Umbilical cord (tissue), 1 donor: ENCODE measurements at regions not wholly inside any gene's neighbourhood (a gene's known extent, or its start where the extent isn't known, plus 50 kb on each side); places are given as distances from the start of the nearest gene placed in this dataset.
"Not testable (repeated sequence)": the region's sequence is repeated elsewhere in the genome, so short reads cannot be mapped to it uniquely, and the experiment has no call there.

Experiments
- DNase-seq: peaks from one replicate; pipeline ENCODE4 v3.0.0-alpha.2; 2015; ENCODE audit warnings: low spot score

DNA sequence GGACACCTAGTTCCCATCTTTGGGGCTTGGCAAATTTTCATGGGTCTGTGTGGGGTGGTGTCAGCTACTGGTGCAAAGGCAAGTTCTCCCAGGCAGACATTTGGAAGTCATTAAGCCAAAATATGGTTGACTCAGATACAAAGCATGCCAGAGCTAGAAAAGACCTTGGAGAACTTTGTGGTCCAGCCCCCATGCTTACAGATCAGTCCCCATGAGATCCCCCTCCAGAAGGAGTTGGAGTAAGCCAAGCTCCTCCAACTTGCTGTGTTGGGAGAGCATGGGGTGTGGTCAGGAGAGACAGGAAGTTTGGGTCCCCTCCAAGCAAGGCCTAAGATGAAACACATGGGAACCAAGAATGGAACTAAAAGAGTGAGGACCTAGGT, 224.5 kb downstream of the CYP26B1 start:
- no peak for DNase-seq

DNA sequence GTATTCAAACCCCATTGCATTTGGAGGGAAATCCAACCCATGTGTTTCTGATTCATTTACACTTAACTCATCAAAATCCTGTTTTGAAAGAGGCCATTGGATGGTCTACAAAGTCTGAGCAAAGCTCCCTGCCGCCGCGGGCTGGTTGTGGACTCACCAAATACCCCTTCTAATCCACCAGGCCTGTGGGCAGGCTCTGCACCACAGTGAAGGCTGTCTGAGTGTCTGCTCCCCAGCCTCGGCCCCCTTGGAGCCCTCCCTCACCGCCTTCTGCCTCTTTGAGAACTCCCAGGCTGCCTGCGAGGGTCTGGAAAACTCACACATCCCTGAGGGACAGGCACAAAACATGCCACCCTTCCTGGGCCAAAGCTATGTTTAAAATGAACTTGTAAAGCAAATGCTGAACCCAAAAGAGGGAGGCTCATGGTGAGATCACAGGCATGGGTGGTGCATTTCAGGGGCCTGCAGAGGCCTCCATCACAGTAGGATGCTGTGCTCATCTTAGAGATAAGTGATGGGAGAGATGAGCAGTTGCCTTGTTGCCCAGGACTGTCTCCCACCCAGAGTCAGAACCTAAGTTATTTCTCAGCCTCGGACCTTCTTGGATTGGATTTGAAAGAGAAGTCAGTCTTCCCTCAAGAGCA, 225.0 kb downstream of the CYP26B1 start:
- DNase-seq, result peak; percentile 12

DNA sequence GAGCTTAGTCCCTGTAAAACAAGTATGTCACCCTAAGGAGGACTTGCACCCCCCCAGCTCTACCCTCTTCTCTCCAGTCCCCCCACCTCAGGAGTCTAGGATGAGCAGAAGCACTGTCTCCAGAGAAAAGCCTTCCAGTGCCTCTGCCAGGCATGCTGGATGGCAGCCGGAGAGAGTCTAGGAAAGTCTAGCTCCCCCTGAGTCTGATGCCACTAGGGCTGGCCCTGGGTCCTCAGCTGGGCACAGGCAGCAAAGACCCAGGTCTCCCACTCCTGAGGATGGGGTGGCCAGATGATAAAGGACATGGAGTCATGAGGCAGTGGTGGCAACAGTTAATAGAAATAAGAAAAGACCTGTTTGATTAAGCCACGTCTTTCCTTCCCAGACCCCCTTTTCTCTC, 225.6 kb downstream of the CYP26B1 start:
- no peak for DNase-seq

DNA sequence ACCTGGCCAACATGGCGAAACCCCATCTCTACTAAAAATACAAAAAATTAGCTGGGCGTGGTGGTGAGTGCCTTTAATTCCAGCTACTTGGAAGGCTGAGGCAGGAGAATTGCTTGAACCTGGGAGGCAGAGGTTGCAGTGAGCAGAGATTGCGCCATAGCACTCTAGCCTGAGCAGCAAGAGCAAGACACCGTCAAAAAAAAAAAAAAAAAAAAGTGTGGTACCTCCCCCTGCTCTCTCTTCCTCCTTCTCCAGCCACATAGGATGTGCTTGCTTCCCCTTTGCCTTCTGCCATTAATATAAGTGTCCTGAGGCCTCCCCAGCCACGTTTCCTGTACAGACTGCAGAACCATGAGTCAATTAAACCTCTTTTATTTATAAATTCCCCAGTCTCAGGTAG, 226.8 kb downstream of the CYP26B1 start:
- DNase-seq, result not testable (repeated sequence)

DNA sequence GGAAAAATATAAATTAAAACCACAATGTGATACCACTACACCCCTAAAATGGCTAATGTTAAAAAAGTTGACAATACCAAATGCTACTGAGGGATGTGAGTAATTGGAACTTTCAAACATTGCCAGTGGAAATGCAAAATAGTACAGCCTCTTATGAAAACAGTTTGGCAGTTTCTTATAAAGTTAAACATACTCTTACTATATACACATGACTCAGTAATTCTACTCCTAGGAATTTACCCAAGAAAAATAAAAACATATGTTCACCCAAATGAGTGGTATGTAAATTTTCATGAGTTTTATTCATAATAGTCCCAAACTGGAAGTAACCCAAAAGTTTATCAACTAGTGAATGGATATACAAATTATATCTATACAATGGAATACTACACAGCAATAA, 228.0 kb downstream of the CYP26B1 start:
- no peak for DNase-seq

DNA sequence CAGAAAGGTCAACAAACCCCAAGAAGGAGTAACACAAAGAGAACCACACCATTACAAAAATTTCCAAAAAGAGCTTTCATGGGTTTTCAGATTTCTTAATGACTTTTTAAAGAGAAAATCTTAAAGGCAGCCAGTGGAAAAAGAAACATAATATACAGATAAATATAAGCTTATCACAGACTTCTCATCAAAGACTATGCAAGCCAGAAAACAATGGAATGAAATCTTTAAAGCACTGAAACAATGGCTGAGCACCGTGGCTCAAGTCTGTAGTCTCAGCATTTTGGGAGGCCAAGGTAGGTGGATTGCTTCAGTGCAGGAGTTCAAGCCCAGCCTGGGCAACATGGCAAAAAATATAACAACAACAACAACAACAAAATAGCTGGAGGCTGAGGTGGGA, 237.4 kb downstream of the CYP26B1 start:
- DNase-seq, result no peak

DNA sequence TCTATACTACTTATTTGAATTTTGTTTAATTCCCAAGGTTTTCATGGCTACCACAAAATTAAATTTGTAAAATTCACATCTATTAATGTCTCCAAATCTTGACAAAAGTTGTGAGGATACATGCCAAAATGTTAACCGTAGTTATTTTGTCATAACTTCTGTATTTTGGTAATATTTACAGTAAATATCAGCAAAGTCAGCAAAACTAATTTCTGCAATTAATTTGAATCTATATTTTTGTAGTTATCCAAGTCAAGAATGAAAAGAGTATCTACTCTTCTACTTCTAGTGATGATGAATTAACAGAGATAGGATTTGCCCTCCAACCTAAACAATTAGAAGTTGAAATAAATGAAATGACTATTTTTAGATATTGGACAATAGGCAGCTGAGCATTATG, 238.9 kb downstream of the CYP26B1 start:
- no peak for DNase-seq

DNA sequence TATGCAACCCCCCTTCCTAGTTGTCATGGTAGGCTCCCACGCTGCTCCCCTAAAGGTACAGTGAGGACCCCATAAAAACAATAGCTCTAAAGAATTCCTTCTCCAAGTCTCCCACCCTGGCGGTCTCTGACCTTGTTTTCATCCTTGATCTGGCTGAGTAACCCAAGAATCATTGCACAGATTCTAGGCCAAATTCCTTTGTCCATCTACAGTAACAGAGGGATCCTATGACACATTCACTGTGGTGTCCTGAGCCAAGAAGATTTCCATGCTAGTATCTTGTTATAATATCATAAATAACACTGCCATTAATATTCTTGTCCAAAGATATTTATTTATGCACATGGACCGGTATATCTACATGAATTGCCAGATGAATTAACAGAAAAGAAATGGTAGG, 240.2 kb downstream of the CYP26B1 start:
- DNase-seq, result no peak

DNA sequence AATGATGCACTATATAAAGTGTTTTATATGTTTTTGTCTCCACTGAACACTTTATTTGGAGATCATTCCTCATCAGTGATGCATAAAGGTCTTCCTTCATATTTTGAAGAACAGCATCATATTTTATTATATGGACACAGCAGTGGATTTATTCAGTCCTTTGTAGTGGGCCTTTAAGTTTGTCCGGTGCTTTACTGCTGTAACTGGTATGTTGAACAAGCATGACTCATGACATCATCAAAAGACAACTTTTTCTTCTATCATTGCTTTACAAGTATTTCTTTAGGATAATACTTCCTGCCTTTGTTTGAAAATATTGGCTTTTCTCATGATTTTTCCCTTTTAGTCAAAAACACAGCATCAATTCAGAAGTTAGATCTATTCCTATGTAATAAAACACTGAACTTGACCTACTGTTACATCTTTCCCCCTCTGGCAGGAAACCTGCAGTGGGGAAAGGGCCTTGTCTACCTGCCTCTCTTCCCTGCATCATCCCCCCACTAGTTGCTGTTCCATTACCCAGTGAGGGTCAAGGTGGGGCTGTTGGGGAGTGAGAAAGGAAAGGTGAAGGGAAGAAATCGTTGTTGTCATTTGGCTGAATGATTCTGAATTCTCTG, 241.2 kb downstream of the CYP26B1 start:
- no peak for DNase-seq

DNA sequence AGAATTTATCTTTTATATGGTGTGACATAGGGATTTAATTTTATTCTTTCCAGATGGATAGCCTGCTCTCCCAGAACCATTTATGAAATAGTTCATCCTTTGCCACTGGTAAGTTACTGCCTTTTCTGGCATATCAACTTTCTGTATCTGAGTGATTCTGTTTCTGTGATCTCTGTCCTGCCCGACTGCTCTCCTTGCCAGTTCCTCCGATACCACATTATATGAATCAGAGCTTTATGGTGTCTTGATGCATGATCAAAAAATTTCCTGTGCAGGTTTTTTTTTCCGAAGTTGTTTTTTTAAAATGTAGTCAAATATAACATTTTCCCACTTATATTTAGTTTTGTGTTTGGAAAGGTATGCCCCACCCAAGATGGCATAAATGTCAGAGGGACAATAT, 242.5 kb downstream of the CYP26B1 start:
- DNase-seq, result no peak

DNA sequence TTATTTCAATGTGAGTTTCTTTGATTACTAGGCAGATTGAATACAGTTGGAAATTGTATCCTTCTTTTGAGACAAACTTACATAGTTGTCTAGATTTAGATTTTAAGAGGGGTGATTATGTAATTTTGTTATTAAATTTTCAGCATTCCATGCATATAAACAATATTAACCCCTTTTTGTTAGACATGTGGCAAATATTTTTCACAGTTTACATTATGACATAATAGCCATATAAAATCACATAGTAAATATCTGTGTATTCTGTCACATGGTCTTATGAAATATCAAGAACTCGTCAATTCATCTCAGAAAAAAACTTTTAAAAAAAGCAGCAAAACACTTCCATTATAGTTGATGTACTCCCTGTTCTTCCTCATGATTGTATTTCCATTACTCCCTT, 243.8 kb downstream of the CYP26B1 start:
- no peak for DNase-seq

DNA sequence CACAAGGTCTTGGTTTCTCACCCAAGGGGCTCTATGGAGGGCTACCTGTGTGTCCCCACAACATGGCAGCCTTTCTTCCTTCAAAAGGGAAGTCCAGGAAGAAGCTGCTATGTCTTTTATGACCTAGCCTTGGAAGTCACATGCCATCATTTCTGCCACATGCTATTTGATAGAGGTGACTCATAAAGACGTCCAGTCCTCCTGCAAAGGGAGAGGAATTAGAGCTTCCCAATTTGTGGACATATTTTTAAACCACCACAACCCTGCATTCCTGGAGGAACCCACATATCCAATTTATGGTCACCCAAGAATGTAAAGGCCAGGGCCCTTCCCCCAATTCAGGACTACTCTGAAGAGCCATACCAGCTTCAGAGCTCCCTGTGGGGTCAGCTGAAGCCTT, 246.2 kb downstream of the CYP26B1 start:
- no peak for DNase-seq

DNA sequence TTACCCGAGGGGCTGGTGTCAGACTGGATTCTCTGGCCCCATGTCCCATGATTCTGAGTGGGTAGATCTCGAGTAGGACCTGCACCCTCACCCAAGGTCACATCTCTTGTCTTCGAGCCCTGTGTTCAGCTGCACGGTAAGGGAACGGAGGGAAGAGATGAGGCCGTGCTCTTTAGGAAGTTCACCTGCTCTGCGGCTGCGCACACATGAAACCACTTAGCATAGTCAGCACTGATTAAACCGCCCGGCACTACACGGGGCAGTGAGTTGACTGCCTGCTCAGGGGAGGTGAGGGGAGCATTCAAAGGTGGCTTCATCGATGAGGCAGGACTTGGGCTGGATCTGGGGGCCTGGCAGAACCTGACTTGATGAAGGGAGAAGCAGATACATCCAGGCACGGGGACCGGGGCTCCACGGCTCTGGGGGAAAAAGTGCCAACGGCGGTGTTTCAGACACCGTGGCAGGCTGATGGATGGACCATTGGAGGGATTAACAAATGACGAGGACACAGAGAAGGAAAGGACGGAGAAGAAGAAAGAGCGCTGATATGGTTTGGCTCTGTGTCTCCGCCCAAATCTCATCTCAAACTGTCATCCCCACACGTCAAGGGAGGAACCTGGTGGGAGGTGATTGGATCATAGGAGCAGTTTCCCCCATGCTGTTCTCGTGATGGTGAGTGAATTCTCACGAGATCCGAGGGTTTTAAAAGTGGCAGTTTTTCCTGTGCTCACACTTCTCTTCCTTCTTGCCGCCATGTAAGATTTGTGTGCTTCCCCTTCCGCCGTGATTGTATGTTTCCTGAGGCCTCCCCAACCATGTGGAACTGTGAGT, 248.6 kb downstream of the CYP26B1 start:
- DNase-seq, result no peak

DNA sequence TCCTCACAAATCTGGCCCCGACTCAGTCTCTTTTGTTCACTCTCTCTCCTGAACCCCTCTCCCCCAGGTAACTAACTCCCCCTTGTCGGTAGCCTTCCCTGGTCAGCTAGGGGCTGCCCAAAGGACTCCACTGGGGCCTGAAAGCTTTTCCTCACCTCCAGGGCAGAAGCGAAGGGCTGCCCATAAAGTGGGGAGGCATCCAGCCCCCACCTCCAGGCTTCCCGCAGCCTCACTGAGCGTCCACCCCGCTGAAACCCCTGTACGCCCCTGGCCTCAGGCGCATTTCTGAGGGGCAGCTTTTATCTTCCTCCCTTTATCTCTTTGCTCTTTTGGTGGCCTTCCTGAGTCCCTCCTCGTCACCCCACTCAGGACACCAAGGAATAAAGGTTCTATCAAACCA, 249.3 kb downstream of the CYP26B1 start:
- no peak for DNase-seq

DNA sequence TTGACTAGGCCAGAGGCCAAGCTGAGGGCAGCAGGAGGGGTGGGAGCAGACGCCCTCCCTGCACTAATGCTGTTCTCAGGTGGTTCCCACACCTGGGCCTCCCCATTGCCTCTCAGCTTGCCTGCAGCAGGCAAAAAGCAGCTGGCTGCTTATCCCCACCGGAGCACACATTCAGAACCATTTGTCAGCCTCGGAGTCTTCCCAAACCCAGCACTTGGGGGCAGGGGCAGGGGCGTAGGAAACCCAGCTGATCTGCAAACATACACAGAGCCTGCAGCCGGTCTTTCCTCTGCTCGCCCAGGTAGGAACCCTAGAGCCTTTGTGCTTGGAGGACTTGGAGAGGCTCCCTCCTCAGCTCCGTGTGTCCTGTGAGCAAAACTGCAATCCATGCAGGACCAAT, 249.8 kb downstream of the CYP26B1 start:
- no peak for DNase-seq

DNA sequence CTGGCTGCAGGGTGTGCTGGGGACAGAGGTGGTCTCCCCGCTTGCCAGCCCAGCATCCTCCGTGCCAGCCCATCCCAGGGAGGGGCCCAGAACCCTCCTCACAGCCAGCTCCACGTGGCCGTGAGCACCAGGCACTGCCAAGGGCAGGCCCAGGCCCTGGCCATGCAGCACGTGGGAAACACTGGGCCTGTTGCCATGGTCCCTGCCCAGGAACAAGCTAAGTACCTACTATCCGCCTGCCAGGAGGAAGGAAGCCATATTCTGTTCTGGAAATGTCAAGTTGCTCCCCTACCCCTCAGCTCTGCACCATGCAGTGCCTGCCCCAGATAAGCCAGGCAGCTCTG, 250.6 kb downstream of the CYP26B1 start:
- no peak for DNase-seq

DNA sequence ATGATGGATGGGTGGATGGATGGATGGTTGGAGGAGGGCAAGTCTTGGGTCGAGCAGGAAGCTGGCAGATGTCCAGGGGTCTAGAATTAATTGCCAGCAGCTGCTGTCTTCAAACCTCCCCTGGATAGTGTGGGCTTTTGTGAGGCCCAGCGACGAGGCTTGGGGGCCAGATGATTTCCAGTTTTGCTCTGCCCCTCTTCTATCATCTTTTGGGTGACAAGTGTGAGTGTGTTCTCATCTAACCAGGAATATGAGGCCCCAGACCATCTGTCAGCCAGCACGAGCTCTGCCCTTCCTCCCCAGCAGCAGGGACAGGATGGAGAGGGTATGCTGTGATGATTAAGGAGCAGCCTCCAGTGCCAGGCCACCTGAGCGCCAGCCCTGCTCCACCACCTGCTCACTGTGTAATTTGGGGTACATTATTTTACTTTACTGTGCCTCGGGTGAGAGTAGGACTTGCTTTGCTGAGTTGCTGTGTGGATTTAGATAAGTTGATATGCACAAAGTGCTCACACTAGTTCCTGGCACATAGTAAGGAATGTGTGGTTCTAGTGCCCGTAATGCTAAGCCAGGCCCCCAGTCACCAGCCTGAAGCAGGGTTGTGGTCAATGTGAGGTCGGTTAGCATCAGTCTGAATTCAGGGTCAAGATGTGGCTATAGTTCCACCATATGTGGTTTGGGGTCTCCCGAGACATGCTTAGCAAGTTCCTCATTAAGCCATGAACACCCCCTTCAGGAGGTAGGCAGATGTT, 251.1 kb downstream of the CYP26B1 start:
- no peak for DNase-seq

DNA sequence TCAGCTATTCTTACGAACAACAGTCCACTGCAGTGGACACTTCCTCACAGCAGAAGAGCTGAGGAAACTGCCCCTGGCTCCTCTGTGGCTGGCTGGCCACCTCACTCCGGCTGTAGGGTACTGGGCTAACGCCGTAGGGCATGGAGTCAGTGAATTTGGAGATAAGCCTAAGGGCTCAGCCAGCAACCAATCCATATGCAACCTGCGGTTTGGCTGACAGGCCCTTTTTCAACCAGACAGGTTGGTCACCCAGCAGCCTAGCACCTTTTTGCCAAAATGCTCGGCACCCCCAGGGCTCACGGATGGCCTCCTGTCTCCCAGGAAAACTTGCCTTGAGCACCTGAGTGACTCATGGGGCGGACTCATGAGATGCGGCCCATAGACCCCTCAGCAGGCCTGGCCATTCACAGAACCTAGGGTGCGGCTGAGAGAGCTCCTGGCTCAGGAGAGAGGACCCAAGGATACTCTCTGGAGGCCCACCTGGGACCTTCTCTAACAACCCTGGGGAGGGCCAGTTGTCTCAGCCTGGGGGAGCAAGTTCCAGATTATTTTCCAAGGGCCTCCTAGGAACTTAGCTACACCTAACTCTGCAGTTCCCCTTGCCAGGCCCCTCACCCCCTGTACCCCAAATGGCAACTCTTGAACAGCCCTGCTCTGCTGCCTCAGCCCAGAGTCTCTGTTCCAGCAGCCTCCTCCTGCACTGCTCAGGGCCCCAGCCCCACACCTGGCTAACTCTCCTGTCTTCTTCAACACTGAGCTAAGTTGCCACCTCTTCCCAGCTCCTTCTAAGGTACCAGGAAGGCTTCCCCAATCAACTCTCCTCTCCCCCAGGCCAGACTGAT, 252.1 kb downstream of the CYP26B1 start:
- DNase-seq, result no peak

DNA sequence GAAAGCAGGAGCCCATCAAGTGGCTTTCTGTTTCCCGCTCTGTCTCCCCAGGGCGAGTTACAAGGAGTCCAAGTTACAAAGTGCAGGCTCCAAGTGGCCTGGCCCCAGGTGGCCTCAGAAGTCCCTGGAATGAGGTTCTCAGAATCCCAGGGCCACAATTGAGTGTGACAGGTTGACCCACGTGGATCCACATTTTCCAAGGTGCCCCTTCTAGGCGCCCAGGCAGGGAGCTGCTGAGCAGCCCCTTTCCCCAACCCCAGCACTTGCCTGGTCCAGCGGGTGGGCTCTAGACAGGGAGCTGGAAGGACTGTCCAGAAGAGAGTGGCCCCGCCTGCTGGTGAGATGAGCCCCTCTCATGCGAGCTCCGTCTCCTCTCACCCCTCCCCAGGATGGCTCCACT, 253.4 kb downstream of the CYP26B1 start:
- no peak for DNase-seq

DNA sequence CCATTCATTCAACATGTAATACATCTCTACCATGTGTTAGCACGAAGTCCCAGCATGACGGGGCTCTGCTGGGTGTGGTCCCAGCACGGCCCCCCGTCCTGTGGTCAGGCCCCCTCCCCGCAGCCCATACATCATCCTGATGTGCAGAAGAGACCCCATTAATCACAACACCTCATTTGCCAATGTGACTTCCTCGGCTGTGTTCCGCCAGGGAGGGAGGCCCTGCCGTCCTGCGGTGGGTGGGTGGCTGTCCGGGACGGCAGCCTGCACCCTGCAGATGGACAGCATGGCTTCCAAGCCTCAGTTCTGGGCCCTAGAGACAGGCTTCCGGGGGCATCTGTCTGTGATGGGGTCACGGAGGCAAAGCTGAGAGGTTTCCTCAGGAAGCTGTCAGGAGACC, 254.0 kb downstream of the CYP26B1 start:
- no peak for DNase-seq

DNA sequence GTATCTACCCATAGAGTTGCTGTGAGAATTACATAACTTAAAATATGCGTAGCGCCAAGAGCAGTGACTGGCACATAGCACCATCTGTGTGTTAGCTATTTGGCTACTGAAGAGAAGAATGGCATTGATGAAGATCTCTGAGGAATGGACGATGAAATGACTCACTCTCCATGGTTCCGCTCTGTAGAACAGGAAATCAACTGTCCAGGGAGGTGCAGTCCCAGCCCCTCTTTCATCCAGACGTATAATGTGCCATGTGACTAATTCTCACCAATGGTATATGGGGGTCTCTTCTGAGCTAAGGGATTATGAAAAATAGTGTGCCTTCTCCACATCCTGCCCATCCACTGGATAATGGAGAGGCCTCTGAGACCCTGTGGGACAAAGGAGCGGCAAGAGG, 254.8 kb downstream of the CYP26B1 start:
- no peak for DNase-seq

DNA sequence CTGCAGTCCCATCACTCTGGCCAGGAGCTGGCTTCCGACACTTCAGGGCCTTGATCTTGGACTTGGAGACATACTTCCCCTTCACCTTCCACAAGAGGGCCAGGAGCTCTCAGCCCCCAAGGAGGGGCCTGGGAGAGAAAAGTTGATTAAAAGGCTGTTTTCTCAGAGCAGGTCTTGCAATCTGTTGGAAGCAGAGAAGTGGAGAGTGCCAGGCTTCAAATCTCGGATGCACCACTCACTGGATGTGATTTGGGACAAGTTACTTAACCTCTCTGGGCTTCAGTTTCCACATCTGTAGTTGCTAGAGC, 255.3 kb downstream of the CYP26B1 start:
- DNase-seq, result no peak
